HG03095 (cell line): ENCODE measurements at regions not wholly inside any gene's neighbourhood (a gene's known extent, or its start where the extent isn't known, plus 50 kb on each side); places are given as distances from the start of the nearest gene placed in this dataset.
A peak's percentile ranks its signal among the peaks of the same experiment; 100 is the strongest.

ENCODE experiments used
- ATAC-seq: cut with Tn5 transposase; IDR thresholded peaks from one replicate; pipeline ENCODE4 v1.9.1; 2021; ENCODE audit warnings: moderate library complexity; ENCODE audit not compliant: unreplicated experiment

- ATAC-seq = no peak
These were observed 338.0 kb upstream of the C1orf87 start for GRCh38 chr1:60411591-60411990.

- no peak for ATAC-seq
These were observed 329.2 kb upstream of the C1orf87 start for GRCh38 chr1:60402816-60403215.

GRCh38 chr1:60402216-60402615 is 328.6 kb upstream of the C1orf87 start:
- ATAC-seq = no peak

- no peak for ATAC-seq
These were observed 320.9 kb upstream of the C1orf87 start for GRCh38 chr1:60394436-60394835.

GRCh38 chr1:60390593-60391282 is 317.2 kb upstream of the C1orf87 start:
- ATAC-seq = peak; percentile 74

- no peak for ATAC-seq
These were observed 314.8 kb upstream of the C1orf87 start for GRCh38 chr1:60388092-60388987.

GRCh38 chr1:60387175-60387574 is 313.6 kb upstream of the C1orf87 start:
- no peak for ATAC-seq

- no peak for ATAC-seq
These were observed 312.7 kb upstream of the C1orf87 start for GRCh38 chr1:60386249-60386648.

- ATAC-seq = no peak
These were observed 302.6 kb upstream of the C1orf87 start for GRCh38 chr1:60376196-60376595.

GRCh38 chr1:60374537-60374936 is 301.0 kb upstream of the C1orf87 start:
- ATAC-seq = no peak

GRCh38 chr1:60367532-60367931 is 294.0 kb upstream of the C1orf87 start:
- ATAC-seq = no peak

GRCh38 chr1:60359431-60359830 is 285.9 kb upstream of the C1orf87 start:
- no peak for ATAC-seq

GRCh38 chr1:60350531-60350930 is 277.0 kb upstream of the C1orf87 start:
- ATAC-seq = no peak

GRCh38 chr1:60348884-60349283 is 275.3 kb upstream of the C1orf87 start:
- no peak for ATAC-seq

- no peak for ATAC-seq
These were observed 272.1 kb upstream of the C1orf87 start for GRCh38 chr1:60345621-60346020.

GRCh38 chr1:60345049-60345448 is 271.5 kb upstream of the C1orf87 start:
- ATAC-seq = no peak

- no peak for ATAC-seq
These were observed 270.2 kb upstream of the C1orf87 start for GRCh38 chr1:60343736-60344135.

- no peak for ATAC-seq
These were observed 269.0 kb upstream of the C1orf87 start for GRCh38 chr1:60342569-60342968.

GRCh38 chr1:60341274-60341673 is 267.7 kb upstream of the C1orf87 start:
- ATAC-seq = no peak

GRCh38 chr1:60331647-60332046 is 258.1 kb upstream of the C1orf87 start:
- ATAC-seq = no peak

GRCh38 chr1:60329651-60330050 is 256.1 kb upstream of the C1orf87 start:
- ATAC-seq = no peak

GRCh38 chr1:60311838-60312237 is 238.3 kb upstream of the C1orf87 start:
- no peak for ATAC-seq
